Endodermal cell (in vitro differentiated cells): ENCODE measurements at regions not wholly inside any gene's neighbourhood (a gene's known extent, or its start where the extent isn't known, plus 50 kb on each side); places are given as distances from the start of the nearest gene placed in this dataset.

Experiments used
- DNase-seq: peaks from one replicate; pipeline ENCODE4 v3.0.0-alpha.2; 2017
- H3K27ac ChIP-seq: 2 replicates; pipeline ENCODE4 v1.5.1; 2013; ENCODE audit warnings: mild to moderate bottlenecking, low read depth, low read length, moderate library complexity
- H3K27me3 ChIP-seq: 2 replicates; pipeline ENCODE4 v1.6.1; 2013; ENCODE audit warnings: mild to moderate bottlenecking, low read length, moderate library complexity; ENCODE audit not compliant: insufficient read depth, control insufficient read depth, poor library complexity, severe bottlenecking
- H3K36me3 ChIP-seq: 2 replicates; pipeline ENCODE4 v1.7.0; 2013; ENCODE audit warnings: mild to moderate bottlenecking, low read length, moderate library complexity; ENCODE audit not compliant: control insufficient read depth, insufficient read depth
- H3K4me1 ChIP-seq: one replicate; pipeline ENCODE4 v1.7.0; 2013; ENCODE audit warnings: low read length; ENCODE audit not compliant: control insufficient read depth, insufficient read depth
- H3K4me3 ChIP-seq: 2 replicates; pipeline ENCODE4 v1.5.1; 2013; ENCODE audit warnings: mild to moderate bottlenecking, low read length, moderate library complexity
- H3K9ac ChIP-seq: 2 replicates; pipeline ENCODE4 v1.6.1; 2013; ENCODE audit warnings: mild to moderate bottlenecking, low read length, moderate library complexity; ENCODE audit not compliant: poor library complexity, severe bottlenecking; ENCODE audit errors: extremely low read depth
- H3K9me3 ChIP-seq: 2 replicates; pipeline ENCODE4 v1.6.1; 2013; ENCODE audit warnings: mild to moderate bottlenecking, low read length, moderate library complexity; ENCODE audit not compliant: control insufficient read depth
- H3K27ac Mint-ChIP-seq: 2 replicates; pipeline ENCODE4 v1.8.0; 2020; ENCODE audit warnings: mixed read lengths
- H3K27me3 Mint-ChIP-seq: 2 replicates; pipeline ENCODE4 v1.8.0; 2021; ENCODE audit warnings: mild to moderate bottlenecking, mixed read lengths; ENCODE audit not compliant: insufficient read depth
- H3K36me3 Mint-ChIP-seq: 2 replicates; pipeline ENCODE4 v1.8.0; 2020; ENCODE audit warnings: low read depth, mixed read lengths
- H3K4me1 Mint-ChIP-seq: 2 replicates; pipeline ENCODE4 v1.8.0; 2020; ENCODE audit warnings: mixed read lengths
- H3K4me3 Mint-ChIP-seq: 2 replicates; pipeline ENCODE4 v1.8.0; 2020; ENCODE audit warnings: mild to moderate bottlenecking, moderate library complexity, mixed read lengths
- H3K9me3 Mint-ChIP-seq: 2 replicates; pipeline ENCODE4 v1.8.0; 2020; ENCODE audit warnings: mild to moderate bottlenecking, mixed read lengths
- CTCF ChIP-seq: fragments of 200-600 bp; sonication (generic); conservative IDR thresholded peaks from 2 replicates; pipeline ENCODE4 v1.5.0; 2021; ENCODE audit warnings: antibody characterized with exemption, mild to moderate bottlenecking
- WGBS, 2 experiments: methylation state at CpG; one replicate each; pipeline versions ENCODE4 v1.1.5 to v1.1.7; 2013; ENCODE audit warnings: missing lambda C conversion rate in 2 of 2, mixed read lengths in 1 of 2; ENCODE audit not compliant: insufficient coverage in 1 of 2, insufficient read length in 1 of 2; 5-methylcytosine and 5-hydroxymethylcytosine counted together

DNA sequence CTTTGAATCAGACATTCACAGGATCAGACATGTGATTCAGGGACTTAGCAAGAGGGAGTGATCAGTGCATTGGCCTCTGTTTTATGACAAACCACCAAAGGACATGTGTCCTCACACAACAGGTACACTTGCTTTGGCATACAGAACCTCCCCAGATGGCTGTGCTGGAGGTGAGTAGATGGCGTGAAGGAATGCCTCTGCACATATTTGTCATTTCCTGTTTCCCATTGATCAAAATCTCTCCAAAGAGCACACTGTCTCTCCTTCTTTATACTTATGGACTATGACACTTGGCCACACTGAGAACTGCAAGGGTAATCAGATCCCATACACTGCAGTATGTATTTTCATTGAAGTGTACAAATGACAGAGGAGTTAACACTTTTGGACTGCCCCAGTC is 927.6 kb downstream of the TSN start:
- no peak overlapping the region for H3K9ac ChIP-seq
- TF ChIP-seq CTCF = no peak
- no peak overlapping the region for H3K27ac ChIP-seq
- H3K9me3 ChIP-seq = no peaks in the 10 kb centered on the region
- H3K4me1 ChIP-seq = no peaks in the 10 kb centered on the region
- no peak overlapping the region for H3K4me3 Mint-ChIP-seq
- H3K36me3 ChIP-seq = no peaks in the 10 kb centered on the region
- H3K27ac Mint-ChIP-seq = no peak overlapping the region
- peaks cover 3% of the 10 kb centered on the region for H3K27me3 Mint-ChIP-seq
- WGBS, 2 experiments = 91 to 100% methylated on average over 1 of the region's 1 CpG
- H3K36me3 Mint-ChIP-seq = no peaks in the 10 kb centered on the region
- no peak for DNase-seq
- H3K27me3 ChIP-seq = peaks cover 6% of the 10 kb centered on the region
- H3K4me1 Mint-ChIP-seq = no peaks in the 10 kb centered on the region
- H3K4me3 ChIP-seq = no peak overlapping the region
- peaks cover 2% of the 10 kb centered on the region for H3K9me3 Mint-ChIP-seq

DNA sequence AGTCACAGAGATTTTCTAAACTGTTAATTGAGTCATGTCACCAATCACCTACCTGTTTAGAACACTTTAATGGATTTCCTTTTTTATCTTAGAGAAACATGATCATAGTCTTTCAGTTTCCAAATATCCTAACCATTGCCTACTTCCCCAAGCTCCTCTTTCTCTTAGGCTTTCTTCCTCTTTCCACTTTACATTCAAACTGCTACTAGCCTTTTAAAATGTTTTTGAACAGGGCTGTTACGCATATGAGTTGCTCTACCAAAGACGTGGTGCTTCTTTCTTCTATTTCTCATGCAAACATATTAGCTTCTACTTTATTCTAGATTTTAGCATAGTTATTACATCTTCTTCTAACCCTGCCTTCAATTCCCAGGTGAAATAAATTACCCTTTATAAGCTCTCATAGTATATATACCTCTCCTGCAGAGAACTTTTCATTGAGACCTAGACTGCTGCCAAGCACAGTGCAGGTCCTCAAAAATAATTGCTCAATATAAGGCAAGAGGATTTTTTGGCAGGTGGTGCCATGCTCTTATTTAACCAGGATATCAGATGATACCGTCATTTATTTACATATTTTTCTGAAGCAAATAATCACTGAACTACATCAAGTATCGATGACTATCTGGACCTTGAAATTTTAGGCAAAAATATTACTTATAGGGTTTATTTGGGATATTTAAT is 937.1 kb downstream of the TSN start:
- no peak overlapping the region for H3K4me3 ChIP-seq
- Mint-ChIP-seq H3K27ac (no peak overlapping the region), H3K4me3 (no peak overlapping the region), H3K9me3 (peaks cover 2% of the 10 kb centered on the region), H3K36me3 (no peaks in the 10 kb centered on the region), H3K4me1 (peaks cover 5% of the 10 kb centered on the region), H3K27me3 (no peaks in the 10 kb centered on the region)
- WGBS, 2 experiments = 90 to 100% methylated on average over 2 to 4 of the region's 4 CpGs
- H3K9me3 ChIP-seq = no peaks in the 10 kb centered on the region
- H3K4me1 ChIP-seq = no peaks in the 10 kb centered on the region
- no peaks in the 10 kb centered on the region for H3K27me3 ChIP-seq
- TF ChIP-seq CTCF = no peak
- no peak overlapping the region for H3K9ac ChIP-seq
- H3K27ac ChIP-seq = no peak overlapping the region
- no peaks in the 10 kb centered on the region for H3K36me3 ChIP-seq
- no peak for DNase-seq

- Histone ChIP-seq H3K4me1 (no peaks in the 10 kb centered on the region), H3K9me3 (no peaks in the 10 kb centered on the region), H3K9ac (no peak overlapping the region), H3K36me3 (no peaks in the 10 kb centered on the region), H3K27ac (no peak overlapping the region), H3K4me3 (no peak overlapping the region), H3K27me3 (no peaks in the 10 kb centered on the region)
- Mint-ChIP-seq H3K4me1 (no peaks in the 10 kb centered on the region), H3K27ac (no peak overlapping the region), H3K36me3 (no peaks in the 10 kb centered on the region), H3K4me3 (no peak overlapping the region), H3K27me3 (no peaks in the 10 kb centered on the region), H3K9me3 (peaks cover 2% of the 10 kb centered on the region)
- 97 to 100% methylated on average over 1 of the region's 1 CpG for WGBS, 2 experiments
- TF ChIP-seq CTCF = no peak
- DNase-seq = no peak
These were observed 942.0 kb downstream of the TSN start for GRCh38 chr2:122697415-122697814.
